B cell (primary cell): ENCODE measurements at regions not wholly inside any gene's neighbourhood (a gene's known extent, or its start where the extent isn't known, plus 50 kb on each side); places are given as distances from the start of the nearest gene placed in this dataset.
"Not testable (repeated sequence)": the region's sequence is repeated elsewhere in the genome, so short reads cannot be mapped to it uniquely, and the experiment has no call there.

Experiments
- ATAC-seq: fragments of 200-7000 bp; cut with Tn5 transposase; one replicate; pipeline ENCODE4 v1.10.0; 2021; ENCODE audit warnings: low read depth, mild to moderate bottlenecking, moderate number of reproducible peaks, moderate library complexity
- CTCF ChIA-PET: fragments of 350-600 bp; sonication (Branson Sonifier 250); formaldehyde crosslinking; loops from one replicate; lab custom pipeline; 2021; ENCODE audit warnings: antibody characterized with exemption, inconsistent platforms; lab: Charles Lee
- POLR2A ChIA-PET: fragments of 350-600 bp; sonication (Branson Sonifier 250); formaldehyde crosslinking; loops from one replicate; lab custom pipeline; 2021; ENCODE audit warnings: antibody characterized with exemption; lab: Charles Lee
- DNase-seq: peaks from one replicate; pipeline ENCODE4 v3.0.0; 2013
- H2AFZ ChIP-seq: 2 replicates; pipeline ENCODE4 v1.6.1; 2012; ENCODE audit warnings: mild to moderate bottlenecking, low read depth, low read length; ENCODE audit not compliant: insufficient read depth, poor library complexity, severe bottlenecking
- H3K27ac ChIP-seq, 2 donors: 1 replicate in 1 of 2; 2 replicates in 1 of 2; pipeline ENCODE4 v1.5.1; 2012 to 2013; ENCODE audit warnings: low read length in 2 of 2, mild to moderate bottlenecking in 2 of 2, moderate library complexity in 1 of 2
- H3K27me3 ChIP-seq, 4 experiments: fragments of 200-600 bp in 1 of 4; sonication (generic) in 1 of 4; replicated peaks in 1 of 4; 1 replicate in 2 of 4; 2 replicates in 2 of 4; pipeline versions ENCODE4 v1.6.1 to v1.7.0; 2013 to 2016; ENCODE audit warnings: low read length in 3 of 4, mild to moderate bottlenecking in 2 of 4, mixed read lengths in 1 of 4, moderate library complexity in 1 of 4; ENCODE audit not compliant: insufficient read depth in 4 of 4, control insufficient read depth in 3 of 4; ENCODE audit errors: control extremely low read depth in 1 of 4
- H3K36me3 ChIP-seq, 2 experiments: replicated peaks in 1 of 2; 1 replicate in 1 of 2; 2 replicates in 1 of 2; pipeline versions ENCODE4 v1.6.1 to v1.7.1; 2013; ENCODE audit warnings: low read length in 1 of 2; ENCODE audit not compliant: insufficient read depth in 2 of 2, control insufficient read depth in 1 of 2; ENCODE audit errors: control extremely low read depth in 1 of 2, extremely low read depth in 1 of 2
- H3K4me1 ChIP-seq, 2 donors: fragments of 200-600 bp in 1 of 2; sonication (generic) in 1 of 2; 1 replicate in 1 of 2; 2 replicates in 1 of 2; pipeline versions ENCODE4 v1.5.1 to v1.6.1; 2013 to 2017; ENCODE audit warnings: low read length in 2 of 2; ENCODE audit not compliant: control insufficient read depth in 2 of 2, insufficient read depth in 2 of 2
- H3K4me2 ChIP-seq: replicated peaks from 2 replicates; pipeline ENCODE3; 2012; ENCODE audit warnings: mild to moderate bottlenecking, low read depth, low read length; ENCODE audit not compliant: poor library complexity, severe bottlenecking
- H3K4me3 ChIP-seq, 5 experiments: fragments of 200-600 bp in 1 of 5; sonication (generic) in 1 of 5; 1 replicate in 3 of 5; 2 replicates in 2 of 5; pipeline versions ENCODE4 v1.5.1 to v1.7.0; 2011 to 2016; ENCODE audit warnings: low read length in 4 of 5, mild to moderate bottlenecking in 4 of 5, low read depth in 2 of 5, control low read depth in 1 of 5, moderate library complexity in 1 of 5; ENCODE audit not compliant: insufficient read depth in 1 of 5; ENCODE audit errors: control extremely low read depth in 1 of 5, extremely low read depth in 1 of 5
- H3K79me2 ChIP-seq: fragments of 200-600 bp; sonication (generic); one replicate; pipeline ENCODE4 v1.6.0; 2016; ENCODE audit warnings: low read length; ENCODE audit not compliant: control insufficient read depth, insufficient read depth
- H3K9ac ChIP-seq: fragments of 200-600 bp; sonication (generic); 2 replicates; pipeline ENCODE4 v1.6.1; 2017; ENCODE audit warnings: mild to moderate bottlenecking, low read length, moderate library complexity
- H3K9me3 ChIP-seq, 3 donors: one replicate each; pipeline versions ENCODE4 v1.6.1 to v1.7.1; 2013; ENCODE audit warnings: low read length in 2 of 3; ENCODE audit not compliant: control insufficient read depth in 2 of 3, insufficient read depth in 1 of 3; ENCODE audit errors: control extremely low read depth in 1 of 3
- H4K20me1 ChIP-seq: 2 replicates; pipeline ENCODE4 v1.6.0; 2012; ENCODE audit warnings: mild to moderate bottlenecking, low read length; ENCODE audit not compliant: insufficient read depth, control insufficient read depth, poor library complexity, severe bottlenecking
- H3K27ac Mint-ChIP-seq: one replicate; pipeline ENCODE4 v1.8.0; 2021; ENCODE audit warnings: mixed read lengths
- H3K27me3 Mint-ChIP-seq: one replicate; pipeline ENCODE4 v1.8.0; 2021; ENCODE audit warnings: mixed read lengths
- H3K4me1 Mint-ChIP-seq: one replicate; pipeline ENCODE4 v1.8.0; 2021; ENCODE audit warnings: mixed read lengths
- H3K4me3 Mint-ChIP-seq: one replicate; pipeline ENCODE4 v1.8.0; 2021; ENCODE audit warnings: mixed read lengths
- H3K9me3 Mint-ChIP-seq: one replicate; pipeline ENCODE4 v1.8.0; 2022; ENCODE audit warnings: mixed read lengths; ENCODE audit not compliant: insufficient read depth
- CTCF ChIP-seq: fragments of 200-600 bp; IDR thresholded peaks from one replicate; pipeline ENCODE4 v1.8.0; 2022; ENCODE audit warnings: antibody characterized with exemption, mild to moderate bottlenecking
- EZH2 ChIP-seq: IDR thresholded peaks from 2 replicates; pipeline ENCODE4 v1.6.1; 2012; ENCODE audit warnings: borderline replicate concordance, low read depth, mild to moderate bottlenecking, moderate library complexity, low read length; ENCODE audit not compliant: insufficient read depth, poor library complexity, severe bottlenecking
- WGBS: methylation state at CpG from one replicate; pipeline ENCODE4 v1.1.5; 2013; ENCODE audit warnings: missing lambda C conversion rate; ENCODE audit not compliant: insufficient coverage; 5-methylcytosine and 5-hydroxymethylcytosine counted together
- intact Hi-C: fragments of 100-400 bp; cut with micrococcal nuclease; formaldehyde crosslinking; loops from one replicate; pipeline ENCODE4 v1.10.0; 2022

GRCh38 chr16:26627958-26628357 lies 438.8 kb upstream of the C16orf82 start:
- H3K27me3 Mint-ChIP-seq: peaks cover 4% of the 10 kb centered on the region
- peaks cover 0 to 23% (median 12%) of the 10 kb centered on the region in 3 donors for H3K9me3 ChIP-seq

GRCh38 chr16:26631365-26631764 lies 435.4 kb upstream of the C16orf82 start:
- CTCF ChIA-PET, H3K4me1 ChIP-seq, H3K36me3 ChIP-seq, H3K9ac ChIP-seq, H3K79me2 ChIP-seq, H4K20me1 ChIP-seq, H3K4me3 Mint-ChIP-seq, H3K4me1 Mint-ChIP-seq, H3K27ac ChIP-seq, H2AFZ ChIP-seq, DNase-seq, intact Hi-C loops, H3K4me2 ChIP-seq, H3K27me3 ChIP-seq, POLR2A ChIA-PET, H3K27me3 Mint-ChIP-seq, ATAC-seq, H3K4me3 ChIP-seq, H3K27ac Mint-ChIP-seq: not testable (repeated sequence)
- H3K9me3 Mint-ChIP-seq: peaks cover 16% of the 10 kb centered on the region
- peaks cover 0 to 14% (median 12%) of the 10 kb centered on the region in 3 donors for H3K9me3 ChIP-seq

More at GRCh38 chr16:26627958-26628357, 438.8 kb upstream of the C16orf82 start:
- no peaks in the 10 kb centered on the region for H3K79me2 ChIP-seq
- no peak overlapping the region for H3K4me2 ChIP-seq
- no peaks in the 10 kb centered on the region for H3K4me1 ChIP-seq
- Mint-ChIP-seq H3K9me3 (peaks cover 13% of the 10 kb centered on the region), H3K4me3 (no peak overlapping the region), H3K4me1 (no peaks in the 10 kb centered on the region), H3K27ac (no peak overlapping the region)
- DNase-seq (no peak), ATAC-seq (no peak)
- POLR2A ChIA-PET: no interaction called here
- TF ChIP-seq CTCF (no peak), EZH2 (no peak)
- CTCF ChIA-PET: no interaction called here
- no peak overlapping the region for H3K9ac ChIP-seq
- H4K20me1 ChIP-seq: no peaks in the 10 kb centered on the region
- no peaks in the 10 kb centered on the region for H3K27me3 ChIP-seq
- no peak overlapping the region for H2AFZ ChIP-seq
- no peak overlapping the region for H3K27ac ChIP-seq
- no peaks in the 10 kb centered on the region for H3K36me3 ChIP-seq
- intact Hi-C loops: no loop called here
- WGBS: no CpG with 5 or more reads among the region's 1 CpG
- H3K4me3 ChIP-seq: no peak overlapping the region
